Loucy (cell line): ENCODE measurements at regions not wholly inside any gene's neighbourhood (a gene's known extent, or its start where the extent isn't known, plus 50 kb on each side); places are given as distances from the start of the nearest gene placed in this dataset.

Experiments used
- H2AFZ ChIP-seq: fragments of 200-600 bp; sonication (generic); 2 replicates; pipeline ENCODE4 v1.6.0; 2016; ENCODE audit warnings: antibody characterized with exemption, mild to moderate bottlenecking, low read length, moderate library complexity
- H3F3A ChIP-seq: fragments of 200-600 bp; 2 replicates; pipeline ENCODE4 v1.6.0; 2016; ENCODE audit warnings: antibody characterized with exemption, low read depth, mild to moderate bottlenecking
- H3K27me3 ChIP-seq: fragments of 200-600 bp; sonication (generic); 2 replicates; pipeline ENCODE4 v1.6.1; 2014; ENCODE audit warnings: low read length, mild to moderate bottlenecking; ENCODE audit not compliant: insufficient read depth, poor library complexity, severe bottlenecking
- H3K36me3 ChIP-seq: fragments of 200-600 bp; sonication (generic); 2 replicates; pipeline ENCODE4 v1.6.1; 2016; ENCODE audit warnings: low read length; ENCODE audit not compliant: insufficient read depth
- H3K4me1 ChIP-seq: fragments of 200-600 bp; sonication (generic); 2 replicates; pipeline ENCODE4 v1.5.1; 2014; ENCODE audit warnings: low read length, mild to moderate bottlenecking; ENCODE audit not compliant: insufficient read depth, poor library complexity, severe bottlenecking
- H3K4me2 ChIP-seq: fragments of 200-600 bp; sonication (generic); 2 replicates; pipeline ENCODE4 v1.6.0; 2014; ENCODE audit warnings: antibody characterized with exemption, low read length, low read depth, mild to moderate bottlenecking; ENCODE audit not compliant: poor library complexity, severe bottlenecking
- H3K4me3 ChIP-seq: fragments of 200-600 bp; sonication (generic); 2 replicates; pipeline ENCODE4 v1.5.1; 2014; ENCODE audit warnings: low read length, mild to moderate bottlenecking, mixed read lengths; ENCODE audit not compliant: poor library complexity, severe bottlenecking
- H3K79me2 ChIP-seq: fragments of 200-600 bp; sonication (generic); 2 replicates; pipeline ENCODE4 v1.6.1; 2014; ENCODE audit warnings: low read length; ENCODE audit not compliant: insufficient read depth
- H3K9ac ChIP-seq: fragments of 200-600 bp; sonication (generic); 2 replicates; pipeline ENCODE4 v1.6.0; 2014; ENCODE audit warnings: mild to moderate bottlenecking, low read depth, low read length, moderate library complexity; ENCODE audit not compliant: poor library complexity, severe bottlenecking
- H3K9me2 ChIP-seq: fragments of 200-600 bp; sonication (generic); replicated peaks from 2 replicates; pipeline ENCODE4 v1.6.1; 2016; ENCODE audit warnings: low read depth, low read length, mixed read lengths
- H3K9me3 ChIP-seq: fragments of 200-600 bp; sonication (generic); 2 replicates; pipeline ENCODE4 v1.6.1; 2014; ENCODE audit warnings: mild to moderate bottlenecking, antibody characterized with exemption, low read length, low read depth; ENCODE audit not compliant: insufficient read depth
- H4K20me1 ChIP-seq: fragments of 200-600 bp; sonication (generic); 2 replicates; pipeline ENCODE4 v1.6.0; 2014; ENCODE audit warnings: antibody characterized with exemption, low read length, mild to moderate bottlenecking; ENCODE audit not compliant: insufficient read depth, poor library complexity, severe bottlenecking
- EZH2phosphoT487 ChIP-seq: fragments of 200-600 bp; IDR thresholded peaks from 2 replicates; pipeline ENCODE4 v1.6.1; 2018; ENCODE audit warnings: antibody characterized with exemption, mild to moderate bottlenecking, moderate library complexity, borderline replicate concordance
- TF ChIP-seq, protein P1 (sequence below): fragments of 200-600 bp; sonication (generic); conservative IDR thresholded peaks from 2 replicates; pipeline ENCODE4 v1.5.1; 2014; ENCODE audit warnings: mild to moderate bottlenecking, antibody characterized with exemption, low read length

DNA sequence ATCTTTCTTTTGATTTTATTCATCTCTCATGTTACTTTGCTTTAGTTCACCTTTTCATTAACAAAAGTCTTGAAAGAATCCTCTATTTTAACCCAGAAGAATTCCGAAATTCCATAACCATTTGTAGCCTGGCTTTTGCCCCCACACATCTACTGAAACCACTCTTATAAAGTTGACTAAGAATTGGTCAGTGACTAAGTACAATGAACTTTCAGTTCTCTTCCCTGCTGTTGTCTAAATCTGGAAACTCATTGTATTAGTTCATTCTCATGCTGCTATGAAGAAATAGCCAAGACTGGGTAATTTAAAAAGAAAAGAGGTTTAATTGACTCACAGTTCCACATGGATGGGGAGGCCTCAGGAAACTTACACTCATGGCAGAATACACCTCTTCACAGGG is 49.9 kb upstream of the PNPT1 start:
- H3K36me3 ChIP-seq = no peaks in the 10 kb centered on the region
- no peaks in the 10 kb centered on the region for H4K20me1 ChIP-seq
- H3K4me3 ChIP-seq = no peak overlapping the region
- no peaks in the 10 kb centered on the region for H3K9me3 ChIP-seq
- H2AFZ ChIP-seq = no peak overlapping the region
- H3K27me3 ChIP-seq = no peaks in the 10 kb centered on the region
- H3K9ac ChIP-seq = no peak overlapping the region
- no peaks in the 10 kb centered on the region for H3F3A ChIP-seq
- H3K4me2 ChIP-seq = no peak overlapping the region
- no peaks in the 10 kb centered on the region for H3K79me2 ChIP-seq
- TF ChIP-seq EZH2phosphoT487 = no peak
- TF ChIP-seq, protein P1, sequence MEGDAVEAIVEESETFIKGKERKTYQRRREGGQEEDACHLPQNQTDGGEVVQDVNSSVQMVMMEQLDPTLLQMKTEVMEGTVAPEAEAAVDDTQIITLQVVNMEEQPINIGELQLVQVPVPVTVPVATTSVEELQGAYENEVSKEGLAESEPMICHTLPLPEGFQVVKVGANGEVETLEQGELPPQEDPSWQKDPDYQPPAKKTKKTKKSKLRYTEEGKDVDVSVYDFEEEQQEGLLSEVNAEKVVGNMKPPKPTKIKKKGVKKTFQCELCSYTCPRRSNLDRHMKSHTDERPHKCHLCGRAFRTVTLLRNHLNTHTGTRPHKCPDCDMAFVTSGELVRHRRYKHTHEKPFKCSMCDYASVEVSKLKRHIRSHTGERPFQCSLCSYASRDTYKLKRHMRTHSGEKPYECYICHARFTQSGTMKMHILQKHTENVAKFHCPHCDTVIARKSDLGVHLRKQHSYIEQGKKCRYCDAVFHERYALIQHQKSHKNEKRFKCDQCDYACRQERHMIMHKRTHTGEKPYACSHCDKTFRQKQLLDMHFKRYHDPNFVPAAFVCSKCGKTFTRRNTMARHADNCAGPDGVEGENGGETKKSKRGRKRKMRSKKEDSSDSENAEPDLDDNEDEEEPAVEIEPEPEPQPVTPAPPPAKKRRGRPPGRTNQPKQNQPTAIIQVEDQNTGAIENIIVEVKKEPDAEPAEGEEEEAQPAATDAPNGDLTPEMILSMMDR = no peak
- H3K9me2 ChIP-seq = no peaks in the 10 kb centered on the region
- H3K4me1 ChIP-seq = no peaks in the 10 kb centered on the region
